ENCODE measurements at regions not wholly inside any gene's neighbourhood (a gene's known extent, or its start where the extent isn't known, plus 50 kb on each side); places are given as distances from the start of the nearest gene placed in this dataset.
"Not testable (repeated sequence)": the region's sequence is repeated elsewhere in the genome, so short reads cannot be mapped to it uniquely, and the experiment has no call there.

DNA sequence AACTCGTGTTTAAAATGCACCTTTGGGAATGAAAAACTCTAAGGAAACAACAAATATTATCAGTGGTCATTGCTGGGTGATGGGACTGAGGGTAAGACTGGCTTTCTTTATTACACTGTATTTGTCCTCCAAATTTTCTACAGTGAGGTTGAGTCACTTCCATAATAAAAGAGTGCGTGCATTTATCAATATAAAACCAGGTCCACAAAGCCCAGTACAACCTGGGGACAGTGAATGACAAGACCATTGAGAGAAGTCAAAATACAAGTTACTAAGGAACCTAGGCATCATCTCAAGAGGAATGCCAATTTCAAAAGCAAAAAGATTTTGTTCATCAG is 76.4 kb downstream of the MAGED4 start:
- no peak for DNase-seq (ENCODE audit: low read depth in 2 of 2)

DNA sequence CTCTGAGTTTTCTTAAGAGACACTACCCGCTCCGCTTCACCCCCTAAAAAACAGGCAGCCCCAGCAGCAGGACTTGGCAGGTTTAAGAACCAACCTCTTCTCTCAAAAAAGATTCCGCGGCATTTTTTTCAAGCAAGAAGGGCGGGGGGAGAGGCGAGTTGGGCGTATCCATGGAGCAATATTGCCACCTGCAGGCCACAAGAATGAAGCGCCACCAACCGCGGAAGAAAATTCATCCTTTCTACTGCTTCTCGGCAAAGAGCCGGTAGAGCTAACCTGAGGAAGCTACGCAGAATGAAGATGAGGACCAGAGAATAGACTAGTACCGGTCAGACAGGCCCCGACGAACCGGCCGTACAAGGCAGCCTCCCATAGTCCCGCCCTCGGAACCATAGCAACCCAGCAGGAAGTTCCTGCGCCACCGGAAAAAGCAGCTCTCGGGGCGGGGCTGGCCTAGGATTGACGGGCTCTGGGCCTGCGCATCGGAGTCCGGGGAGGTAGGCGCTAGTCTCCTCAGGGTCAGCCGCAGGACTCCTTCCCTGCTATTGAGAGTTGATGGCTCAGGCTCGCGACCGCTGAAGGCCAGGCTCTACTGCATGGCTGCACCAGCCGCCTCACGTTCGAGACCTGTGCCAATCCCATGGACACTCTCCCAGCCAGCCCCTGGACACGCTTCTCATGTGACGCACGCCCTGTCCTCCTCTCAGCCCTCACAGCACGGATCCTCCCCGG is 76.9 kb downstream of the MAGED4 start:
- peak; percentile 73 to 89 for DNase-seq (ENCODE audit: low read depth in 2 of 2)

DNA sequence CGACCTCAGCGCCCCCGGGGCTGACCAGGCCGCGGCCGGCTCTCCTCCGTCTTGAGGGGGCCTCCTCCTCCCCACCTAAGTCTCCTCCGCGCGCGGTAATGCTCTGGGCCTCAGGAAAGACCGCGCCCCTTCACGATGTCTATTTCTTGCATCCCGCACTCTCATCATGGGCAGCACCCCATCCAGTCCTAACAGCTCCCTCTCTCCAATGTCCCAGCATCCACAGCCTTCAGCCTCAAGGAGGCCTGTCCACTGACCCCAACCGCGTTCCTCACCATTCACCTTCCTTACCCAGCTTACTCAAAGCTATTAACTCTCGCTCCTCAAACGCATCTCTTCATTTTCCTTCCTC is 77.5 kb downstream of the MAGED4 start:
- DNase-seq (ENCODE audit: low read depth in 2 of 2): no peak

DNA sequence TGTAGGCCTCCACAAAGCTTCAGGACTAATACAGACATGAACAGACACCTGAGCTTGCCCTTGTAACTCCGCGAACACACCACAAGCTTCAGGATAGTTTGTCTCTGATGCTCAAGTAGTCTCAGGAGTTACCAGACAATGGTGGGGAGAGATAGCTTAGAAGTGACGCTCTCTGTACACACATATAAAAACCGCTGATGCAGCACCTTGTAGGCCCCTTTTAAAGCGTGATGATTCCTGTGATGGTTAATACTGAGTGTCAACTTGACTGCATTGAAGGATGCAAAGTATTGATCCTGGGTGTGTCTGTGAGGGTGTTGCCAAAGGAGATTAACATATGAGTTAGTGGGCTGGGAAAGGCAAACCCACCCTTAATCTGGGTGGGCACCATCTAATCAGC is 78.7 kb downstream of the MAGED4 start:
- no peak for DNase-seq (ENCODE audit: low read depth in 2 of 2)

DNA sequence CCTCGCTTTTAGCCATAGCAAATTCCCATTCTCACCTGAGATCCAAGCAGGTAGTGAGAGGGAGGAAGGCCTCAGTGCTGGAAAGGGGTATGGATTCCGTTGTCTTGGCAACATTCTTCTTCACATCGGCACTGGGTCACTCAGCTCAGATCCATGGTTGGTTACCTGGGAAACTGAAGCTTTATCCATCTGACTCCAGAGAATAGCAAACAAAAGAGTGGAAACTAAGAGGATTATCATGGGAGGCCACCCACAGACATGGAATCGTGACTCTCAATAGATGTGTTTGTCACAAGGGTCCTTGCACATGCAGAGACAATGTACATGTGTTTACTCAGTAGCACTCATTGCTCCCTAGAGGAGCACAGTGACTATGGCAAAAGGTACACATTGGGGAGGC is 81.0 kb downstream of the MAGED4 start:
- no peak for DNase-seq (ENCODE audit: low read depth in 2 of 2)

DNA sequence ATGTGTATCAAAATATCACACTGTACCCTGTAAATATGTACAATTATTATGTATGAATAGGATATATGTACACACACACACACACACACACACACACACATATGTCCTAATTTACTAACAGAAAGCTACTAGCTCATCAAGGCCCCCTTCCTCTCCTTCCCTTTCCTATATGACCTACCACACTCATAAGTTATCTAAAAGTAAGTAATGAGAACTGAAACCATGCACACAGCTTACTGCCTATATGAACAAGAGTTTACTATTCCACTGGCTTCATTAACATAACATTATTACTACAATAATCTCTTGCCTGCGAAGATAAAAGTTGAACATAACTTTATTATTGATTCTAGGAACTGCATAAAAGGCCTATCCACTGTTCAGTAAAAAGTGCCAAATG is 83.8 kb downstream of the MAGED4 start:
- DNase-seq (ENCODE audit: low read depth in 2 of 2): not testable (repeated sequence)

DNA sequence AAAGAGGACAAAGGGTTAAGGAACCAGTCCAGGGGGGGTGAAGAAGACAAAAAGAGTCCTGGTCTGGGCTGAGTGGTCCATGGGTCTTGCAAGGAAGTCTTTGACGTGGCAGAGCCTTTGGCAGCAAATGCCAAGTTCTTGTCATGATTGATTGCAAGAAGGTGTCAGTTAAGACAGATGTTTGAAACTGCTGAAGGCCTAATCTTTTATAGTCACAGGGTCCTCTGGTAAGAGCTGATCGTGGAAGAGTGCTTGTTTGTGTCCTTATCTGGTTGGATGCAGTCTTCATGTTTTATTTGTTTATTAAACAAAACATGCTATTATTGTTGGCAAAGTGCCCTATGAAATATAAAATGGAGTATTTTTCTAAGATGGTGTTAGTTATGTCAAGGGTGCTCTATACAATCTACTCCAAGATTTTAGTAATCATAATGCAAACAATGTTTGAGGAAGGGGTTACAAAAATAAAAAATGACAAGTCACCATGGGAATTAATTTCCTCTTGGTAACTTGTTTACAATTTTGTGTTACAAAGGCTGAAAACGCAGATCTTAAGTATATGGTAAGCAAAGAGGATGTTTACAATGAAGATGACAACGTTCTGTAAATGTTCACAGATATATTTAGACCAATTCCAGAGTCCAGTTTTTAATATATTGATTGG is 85.9 kb downstream of the MAGED4 start:
- DNase-seq (ENCODE audit: low read depth in 2 of 2): no peak

DNA sequence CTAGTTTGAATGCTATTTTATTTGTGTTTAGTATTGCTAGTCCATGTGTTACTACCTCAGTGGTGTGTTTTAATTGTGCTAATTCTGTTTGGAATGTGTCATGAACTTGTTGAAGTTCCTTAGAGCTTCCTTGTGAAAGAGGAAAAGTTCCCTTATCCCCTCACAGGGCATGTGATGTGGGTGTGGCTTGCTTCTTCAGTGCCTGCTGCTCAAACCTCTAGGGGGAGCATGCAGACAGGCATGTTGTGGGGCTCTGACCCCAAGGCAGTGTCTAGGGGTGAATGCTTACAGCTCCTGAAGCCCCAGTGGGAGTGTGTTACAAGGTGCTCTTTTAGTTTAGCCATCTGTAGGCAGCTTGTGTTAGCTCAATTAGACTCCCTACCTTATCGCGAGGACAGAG is 86.5 kb downstream of the MAGED4 start:
- DNase-seq (ENCODE audit: low read depth in 2 of 2): no peak

DNA sequence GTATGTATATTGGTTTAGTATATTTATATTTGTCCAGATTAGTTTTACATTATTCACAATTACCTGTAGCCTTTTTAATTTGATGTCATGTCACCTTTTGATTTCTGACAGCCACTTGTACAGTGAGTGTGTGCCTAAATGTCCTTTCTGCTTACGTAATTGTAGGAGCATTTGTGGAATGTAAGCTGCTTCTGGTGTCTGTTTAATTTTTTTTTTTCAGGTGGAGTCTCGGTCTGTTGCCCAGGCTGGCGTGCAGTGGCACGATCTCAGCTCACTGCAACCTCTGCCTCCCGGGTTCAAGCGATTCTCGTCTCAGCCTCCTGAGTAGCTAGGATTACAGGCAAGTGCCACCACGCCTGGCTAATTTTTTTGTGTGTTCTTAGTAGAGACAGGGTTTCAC is 91.2 kb upstream of the XAGE2 start:
- DNase-seq (ENCODE audit: low read depth in 2 of 2): no peak

DNA sequence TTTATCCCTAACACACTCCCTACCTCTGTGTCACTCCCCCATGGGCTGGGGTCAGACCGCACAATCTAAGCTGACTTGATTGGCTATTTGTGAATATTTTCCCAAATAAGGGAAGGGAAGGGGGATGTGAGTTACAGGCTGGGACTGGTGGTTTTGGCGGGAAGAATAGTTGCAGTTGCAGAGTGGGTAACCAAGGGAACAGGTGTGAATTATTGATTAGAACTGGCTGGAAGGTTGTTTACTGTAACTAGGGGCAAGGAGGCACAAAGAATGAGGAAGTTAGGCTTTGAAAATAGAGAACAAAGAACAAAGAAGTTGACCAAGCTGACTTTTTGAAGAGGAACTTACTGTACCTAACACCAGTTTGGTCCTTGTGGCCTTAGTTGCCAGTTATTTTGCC is 88.0 kb upstream of the XAGE2 start:
- no peak for DNase-seq (ENCODE audit: low read depth in 2 of 2)

DNA sequence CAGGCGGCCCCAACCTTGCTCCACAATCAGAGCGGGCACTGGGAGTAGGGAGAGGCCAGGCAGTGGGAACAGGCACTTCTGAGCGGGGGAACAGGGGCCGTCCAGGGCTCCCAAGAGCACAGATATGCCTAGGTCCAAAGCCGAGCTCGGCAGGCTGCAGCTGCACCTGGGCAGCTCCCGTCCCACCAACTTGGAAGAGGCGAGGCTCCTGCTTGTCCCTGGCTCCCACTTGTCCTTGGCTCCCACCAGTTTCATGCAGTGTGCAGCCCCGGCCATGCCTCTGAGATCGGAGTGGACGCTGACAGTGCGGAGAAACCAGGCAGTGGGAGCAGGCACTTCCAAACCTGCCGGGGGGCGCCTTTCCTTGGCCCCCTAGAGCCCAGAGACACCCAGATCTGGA is 84.0 kb upstream of the XAGE2 start:
- DNase-seq (ENCODE audit: low read depth in 2 of 2): no peak

DNA sequence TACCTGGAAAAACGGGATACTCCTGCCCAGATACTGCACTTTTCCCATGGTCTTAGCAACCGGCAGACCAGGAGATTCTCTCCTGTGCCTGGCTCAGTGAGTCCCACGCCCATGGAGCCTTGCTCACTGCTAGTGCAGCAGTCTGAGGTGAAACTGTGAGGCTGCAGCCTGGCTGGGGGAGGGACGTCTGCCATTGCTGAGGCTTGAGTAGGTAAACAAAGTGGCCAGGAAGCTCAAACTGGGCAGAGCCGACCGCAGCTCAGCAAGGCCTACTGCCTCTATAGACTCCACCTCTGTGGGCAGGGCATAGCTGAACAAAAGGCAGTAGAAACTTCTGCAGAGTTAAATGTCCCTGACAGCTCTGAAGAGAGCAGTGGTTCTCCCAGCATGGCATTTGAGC is 69.9 kb upstream of the XAGE2 start:
- not testable (repeated sequence) for DNase-seq (ENCODE audit: low read depth in 2 of 2)

DNA sequence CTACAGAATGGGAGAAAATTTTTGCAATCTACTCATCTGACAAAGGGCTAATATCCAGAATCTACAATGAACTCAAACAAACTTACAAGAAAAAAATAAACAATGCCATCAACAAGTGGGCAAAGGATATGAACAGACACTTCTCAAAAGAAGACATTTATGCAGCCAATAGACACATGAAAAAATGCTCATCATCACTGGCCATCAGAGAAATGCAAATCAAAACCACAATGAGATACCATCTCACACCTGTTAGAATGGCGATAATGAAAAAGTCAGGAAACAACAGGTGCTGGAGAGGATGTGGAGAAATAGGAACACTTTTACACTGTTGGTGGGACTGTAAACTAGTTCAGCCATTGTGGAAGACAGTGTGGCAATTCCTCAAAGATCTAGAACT is 60.3 kb upstream of the XAGE2 start:
- not testable (repeated sequence) for DNase-seq (ENCODE audit: low read depth in 2 of 2)

All from stimulated activated CD8-positive, alpha-beta memory T cell treated with anti-CD3 and anti-CD28 coated beads, Interleukin-15, amount 100 ng/mL, for 48 hours (primary cell).